ENCODE measurements at regions not wholly inside any gene's neighbourhood (a gene's known extent, or its start where the extent isn't known, plus 50 kb on each side); places are given as distances from the start of the nearest gene placed in this dataset.

DNA sequence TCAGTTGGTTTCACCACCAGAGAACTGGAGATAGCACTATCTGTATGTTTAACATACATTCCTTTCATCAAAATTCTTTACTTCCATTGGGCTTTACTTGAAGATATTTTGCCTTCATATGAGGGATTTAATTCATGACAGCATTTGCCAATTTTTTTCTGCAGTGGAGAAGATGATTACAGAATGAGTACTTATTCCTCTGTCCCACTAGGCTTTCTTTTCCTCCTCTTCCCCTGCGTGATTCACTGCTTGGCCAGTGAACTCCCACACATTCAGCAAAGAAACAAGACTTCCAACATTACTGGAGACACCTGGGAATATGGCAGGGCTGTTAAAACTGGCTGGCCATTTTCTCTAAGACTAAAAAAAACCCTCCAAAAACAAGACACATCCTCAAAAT, 425.8 kb upstream of the KCNH7 start:
- H3K4me1 Mint-ChIP-seq = no peaks in the 10 kb centered on the region
- H4K20me1 ChIP-seq (ENCODE audit: insufficient read depth, low read length) = no peaks in the 10 kb centered on the region
- 78% methylated on average over 1 of the region's 1 CpG for WGBS (ENCODE audit: insufficient coverage)
- no peaks in the 10 kb centered on the region for H3K4me1 ChIP-seq (ENCODE audit: control insufficient read depth in 1 of 2, insufficient read depth in 2 of 2, low read length in 2 of 2)
- H3K4me3 ChIP-seq (replicated peaks in 1 of 3; ENCODE audit: low read depth in 2 of 3, low read length in 3 of 3) = no peak overlapping the region
- no peaks in the 10 kb centered on the region for H3K79me2 ChIP-seq (ENCODE audit: insufficient read depth, low read length)
- H3K27me3 Mint-ChIP-seq (ENCODE audit: low read depth in 3 of 3) = no peaks in the 10 kb centered on the region
- H3K36me3 Mint-ChIP-seq = no peaks in the 10 kb centered on the region
- no peak overlapping the region for H3K4me2 ChIP-seq (replicated peaks; ENCODE audit: extremely low read depth, low read length, poor library complexity, severe bottlenecking)
- H2AFZ ChIP-seq (ENCODE audit: insufficient read depth, low read depth, low read length, poor library complexity, severe bottlenecking) = no peak overlapping the region
- intact Hi-C loops (cut with micrococcal nuclease) = no loop called here
- H3K9me3 Mint-ChIP-seq = peaks cover 0 to 8% (median 0%) of the 10 kb centered on the region in 7 donors
- no peak overlapping the region for H3K9ac ChIP-seq (ENCODE audit: insufficient read depth, low read length, poor library complexity, severe bottlenecking)
- peaks cover 0 to 3% of the 10 kb centered on the region in 2 donors for H3K9me3 ChIP-seq (replicated peaks in 1 of 2; ENCODE audit: control insufficient read depth in 1 of 2, insufficient read depth in 1 of 2, low read length in 2 of 2)
- H3K27ac ChIP-seq (ENCODE audit: low read depth in 1 of 2, low read length in 2 of 2) = no peak overlapping the region
- H3K27me3 ChIP-seq (ENCODE audit: control insufficient read depth in 2 of 2, insufficient read depth in 2 of 2, low read length in 2 of 2) = no peaks in the 10 kb centered on the region
- TF ChIP-seq CTCF (IDR thresholded peaks at IDR 0.05) = no peak
- no peak for DNase-seq
- no peak overlapping the region for H3K27ac Mint-ChIP-seq
- no peak overlapping the region for H3K4me3 Mint-ChIP-seq
- no peaks in the 10 kb centered on the region for H3K36me3 ChIP-seq (replicated peaks in 1 of 2; ENCODE audit: control insufficient read depth in 1 of 2, insufficient read depth in 2 of 2, low read length in 2 of 2)

- DNase-seq = no peak
- no peak for TF ChIP-seq CTCF (IDR thresholded peaks at IDR 0.05)
- Mint-ChIP-seq H3K27ac (no peak overlapping the region), H3K36me3 (no peaks in the 10 kb centered on the region), H3K9me3 (peaks cover 0 to 2% (median 0%) of the 10 kb centered on the region in 7 donors), H3K4me1 (no peaks in the 10 kb centered on the region), H3K27me3 (ENCODE audit: low read depth in 3 of 3) (no peaks in the 10 kb centered on the region), H3K4me3 (no peak overlapping the region)
- no peak overlapping the region for H3K4me3 ChIP-seq (replicated peaks in 1 of 3; ENCODE audit: low read depth in 2 of 3, low read length in 3 of 3)
- no peak overlapping the region for H3K27ac ChIP-seq (ENCODE audit: low read depth in 1 of 2, low read length in 2 of 2)
- no peaks in the 10 kb centered on the region for H4K20me1 ChIP-seq (ENCODE audit: insufficient read depth, low read length)
- intact Hi-C loops (cut with micrococcal nuclease) = no loop called here
- H3K4me1 ChIP-seq (ENCODE audit: control insufficient read depth in 1 of 2, insufficient read depth in 2 of 2, low read length in 2 of 2) = no peaks in the 10 kb centered on the region
- H2AFZ ChIP-seq (ENCODE audit: insufficient read depth, low read depth, low read length, poor library complexity, severe bottlenecking) = no peak overlapping the region
- no peaks in the 10 kb centered on the region for H3K9me3 ChIP-seq (replicated peaks in 1 of 2; ENCODE audit: control insufficient read depth in 1 of 2, insufficient read depth in 1 of 2, low read length in 2 of 2)
- H3K36me3 ChIP-seq (replicated peaks in 1 of 2; ENCODE audit: control insufficient read depth in 1 of 2, insufficient read depth in 2 of 2, low read length in 2 of 2) = no peaks in the 10 kb centered on the region
- no peaks in the 10 kb centered on the region for H3K27me3 ChIP-seq (ENCODE audit: control insufficient read depth in 2 of 2, insufficient read depth in 2 of 2, low read length in 2 of 2)
- no peak overlapping the region for H3K4me2 ChIP-seq (replicated peaks; ENCODE audit: extremely low read depth, low read length, poor library complexity, severe bottlenecking)
- no peak overlapping the region for H3K9ac ChIP-seq (ENCODE audit: insufficient read depth, low read length, poor library complexity, severe bottlenecking)
- no peaks in the 10 kb centered on the region for H3K79me2 ChIP-seq (ENCODE audit: insufficient read depth, low read length)
These were observed 420.9 kb upstream of the KCNH7 start for GRCh38 chr2:163259489-163259888.

All from CD14-positive monocyte (primary cell).